ENCODE measurements at regions not wholly inside any gene's neighbourhood (a gene's known extent, or its start where the extent isn't known, plus 50 kb on each side); places are given as distances from the start of the nearest gene placed in this dataset.
"Not testable (repeated sequence)": the region's sequence is repeated elsewhere in the genome, so short reads cannot be mapped to it uniquely, and the experiment has no call there.

GRCh38 chrX:56343219-56343618 lies 111.1 kb downstream of the KLF8 start:
- POLR2A ChIA-PET: no interaction called here
- no peak for DNase-seq (ENCODE audit: low read depth, low spot score)
- CTCF ChIA-PET: no interaction called here
- H3K4me3 ChIP-seq (ENCODE audit: low read depth, low read length): no peak overlapping the region
- no peak for TF ChIP-seq CTCF (IDR thresholded peaks at IDR 0.05; ENCODE audit: insufficient read depth, low read length, missing control alignments)

GRCh38 chrX:56343664-56344063 lies 111.5 kb downstream of the KLF8 start:
- ChIA-PET CTCF (no interaction called here), POLR2A (no interaction called here)
- no peak overlapping the region for H3K4me3 ChIP-seq (ENCODE audit: low read depth, low read length)
- DNase-seq (ENCODE audit: low read depth, low spot score): no peak
- TF ChIP-seq CTCF (IDR thresholded peaks at IDR 0.05; ENCODE audit: insufficient read depth, low read length, missing control alignments): no peak

GRCh38 chrX:56358145-56358544 lies 126.0 kb downstream of the KLF8 start:
- DNase-seq (ENCODE audit: low read depth, low spot score); POLR2A ChIA-PET; CTCF ChIA-PET; H3K4me3 ChIP-seq (ENCODE audit: low read depth, low read length): not testable (repeated sequence)

- CTCF ChIA-PET; POLR2A ChIA-PET; H3K4me3 ChIP-seq (ENCODE audit: low read depth, low read length); DNase-seq (ENCODE audit: low read depth, low spot score): not testable (repeated sequence)
Observed at GRCh38 chrX:56365171-56365570, 133.0 kb downstream of the KLF8 start.

- H3K4me3 ChIP-seq (ENCODE audit: low read depth, low read length): no peak overlapping the region
- POLR2A ChIA-PET: no interaction called here
- CTCF ChIA-PET: no interaction called here
- no peak for TF ChIP-seq CTCF (IDR thresholded peaks at IDR 0.05; ENCODE audit: insufficient read depth, low read length, missing control alignments)
- DNase-seq (ENCODE audit: low read depth, low spot score): no peak
Observed at GRCh38 chrX:56366901-56367300, 134.7 kb downstream of the KLF8 start.

- TF ChIP-seq CTCF (IDR thresholded peaks at IDR 0.05; ENCODE audit: insufficient read depth, low read length, missing control alignments): no peak
- H3K4me3 ChIP-seq (ENCODE audit: low read depth, low read length): no peak overlapping the region
- ChIA-PET POLR2A (no interaction called here), CTCF (no interaction called here)
- DNase-seq (ENCODE audit: low read depth, low spot score): no peak
Observed at GRCh38 chrX:56368962-56369361, 136.8 kb downstream of the KLF8 start.

- CTCF ChIA-PET; POLR2A ChIA-PET; H3K4me3 ChIP-seq (ENCODE audit: low read depth, low read length); DNase-seq (ENCODE audit: low read depth, low spot score): not testable (repeated sequence)
Observed at GRCh38 chrX:56379984-56380780, 148.0 kb downstream of the KLF8 start.

GRCh38 chrX:56382278-56382677 lies 150.1 kb downstream of the KLF8 start:
- ChIA-PET POLR2A (no interaction called here), CTCF (no interaction called here)
- H3K4me3 ChIP-seq (ENCODE audit: low read depth, low read length): no peak overlapping the region
- DNase-seq (ENCODE audit: low read depth, low spot score): no peak
- TF ChIP-seq CTCF (IDR thresholded peaks at IDR 0.05; ENCODE audit: insufficient read depth, low read length, missing control alignments): no peak
